Breast epithelium (tissue), 3 donors: ENCODE measurements at regions not wholly inside any gene's neighbourhood (a gene's known extent, or its start where the extent isn't known, plus 50 kb on each side); places are given as distances from the start of the nearest gene placed in this dataset.

Experiments
- CTCF ChIP-seq, 3 donors: fragments of 450-650 bp; IDR thresholded peaks; one replicate each; pipeline ENCODE4 v1.5.1; 2016 to 2017; ENCODE audit warnings: antibody characterized with exemption in 3 of 3, mild to moderate bottlenecking in 3 of 3, moderate library complexity in 3 of 3
- POLR2A ChIP-seq: fragments of 450-650 bp; IDR thresholded peaks from one replicate; pipeline ENCODE4 v1.6.1; 2016; ENCODE audit warnings: antibody characterized with exemption, mild to moderate bottlenecking, moderate library complexity

- TF ChIP-seq CTCF (IDR thresholded peaks at IDR 0.05): no peak
- no peak for TF ChIP-seq POLR2A
Measured at GRCh38 chr6:140276133-140276532, 901.7 kb upstream of the CITED2 start.
